ENCODE measurements at regions not wholly inside any gene's neighbourhood (a gene's known extent, or its start where the extent isn't known, plus 50 kb on each side); places are given as distances from the start of the nearest gene placed in this dataset.

DNA sequence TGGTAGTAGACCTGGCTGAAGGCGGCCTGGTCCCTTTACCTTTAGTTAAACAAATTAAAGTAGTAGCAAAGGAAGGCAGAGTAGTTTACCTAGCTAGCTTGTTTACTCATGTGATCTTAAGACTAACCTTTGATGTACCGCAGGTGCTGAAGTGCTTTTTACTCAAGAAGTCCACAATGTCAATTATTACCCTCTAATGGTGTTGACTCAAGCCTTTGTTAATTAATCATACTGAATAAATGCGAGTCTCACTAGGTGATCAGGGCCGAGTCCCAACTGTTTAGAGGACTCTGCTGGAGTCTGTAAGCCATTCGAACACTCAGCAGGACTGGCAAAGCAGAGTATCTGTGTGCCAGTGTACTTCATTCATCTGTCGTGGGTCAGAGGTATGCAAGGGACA, 381.1 kb upstream of the NCAM2 start:
- TF ChIP-seq CTCF (conservative IDR thresholded peaks at IDR 0.05) (no peak), ZFX (IDR thresholded peaks at IDR 0.05) (no peak)
